GM12874 (cell line): ENCODE measurements at regions not wholly inside any gene's neighbourhood (a gene's known extent, or its start where the extent isn't known, plus 50 kb on each side); places are given as distances from the start of the nearest gene placed in this dataset.

ENCODE experiments used
- CTCF ChIP-seq: IDR thresholded peaks from 2 replicates; pipeline ENCODE4 v1.5.1; 2011; ENCODE audit warnings: low read depth, mild to moderate bottlenecking, control low read depth, low read length, moderate library complexity; ENCODE audit not compliant: insufficient read depth

GRCh38 chrX:20715176-20715575 lies 448.5 kb upstream of the RPS6KA3 start:
- no peak for TF ChIP-seq CTCF

- no peak for TF ChIP-seq CTCF
Measured at GRCh38 chrX:20712811-20713210, 446.1 kb upstream of the RPS6KA3 start.

DNA sequence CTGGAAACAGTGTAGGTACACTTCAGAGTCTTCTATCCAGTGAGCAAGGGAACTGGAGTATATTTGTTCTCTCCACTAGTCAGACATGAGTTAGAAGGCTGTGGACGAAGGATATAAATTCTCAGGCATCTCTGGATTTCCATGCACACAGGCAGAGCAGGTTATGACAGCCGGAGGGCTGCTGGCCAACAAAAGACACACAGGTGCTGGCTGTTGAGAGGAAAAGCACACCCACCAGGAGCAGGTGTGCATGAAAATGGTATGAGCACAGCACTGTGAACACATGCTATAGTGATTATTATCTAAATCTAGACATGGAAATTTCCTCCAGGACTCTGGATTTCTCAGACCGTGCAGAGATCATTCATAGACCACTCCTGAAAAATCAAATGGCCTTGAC lies 444.7 kb upstream of the RPS6KA3 start:
- TF ChIP-seq CTCF: no peak

- TF ChIP-seq CTCF: no peak
Measured at GRCh38 chrX:20693078-20693477, 426.4 kb upstream of the RPS6KA3 start.

- TF ChIP-seq CTCF: no peak
Measured at GRCh38 chrX:20686256-20686655, 419.5 kb upstream of the RPS6KA3 start.

- no peak for TF ChIP-seq CTCF
Measured at GRCh38 chrX:20685652-20686051, 418.9 kb upstream of the RPS6KA3 start.

GRCh38 chrX:20681683-20682082 lies 415.0 kb upstream of the RPS6KA3 start:
- TF ChIP-seq CTCF: no peak

DNA sequence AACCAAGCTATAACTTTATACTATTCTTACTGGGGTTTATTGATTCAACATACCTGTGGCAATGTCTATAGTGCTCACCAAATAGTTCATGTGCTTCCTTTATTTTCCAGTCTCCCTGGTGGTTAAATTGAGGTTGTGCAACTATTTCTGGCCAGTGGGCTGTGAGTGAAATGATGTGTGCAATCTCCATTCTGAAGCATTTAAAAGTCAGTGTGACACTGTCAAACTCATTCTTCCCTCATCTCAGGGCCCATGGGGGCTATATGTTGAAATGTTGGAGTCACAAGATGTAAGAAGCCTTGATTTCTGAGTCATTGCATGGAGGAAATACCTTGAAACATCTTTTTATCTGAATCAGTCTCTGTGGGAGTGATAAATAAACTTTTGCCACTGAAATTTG lies 414.3 kb upstream of the RPS6KA3 start:
- TF ChIP-seq CTCF: no peak
